Right lobe of liver (tissue), 4 donors: ENCODE measurements at regions not wholly inside any gene's neighbourhood (a gene's known extent, or its start where the extent isn't known, plus 50 kb on each side); places are given as distances from the start of the nearest gene placed in this dataset.
"Not testable (repeated sequence)": the region's sequence is repeated elsewhere in the genome, so short reads cannot be mapped to it uniquely, and the experiment has no call there.

ENCODE experiments used
- CTCF ChIP-seq, 4 donors: fragments of 200-600 bp in 3 of 4; fragments of 450-650 bp in 1 of 4; IDR thresholded peaks; one replicate each; pipeline versions ENCODE4 v1.5.1 to v1.8.0; 2016 to 2022; ENCODE audit warnings: antibody characterized with exemption in 4 of 4, mild to moderate bottlenecking in 2 of 4
- POLR2A ChIP-seq: fragments of 450-650 bp; IDR thresholded peaks from one replicate; pipeline ENCODE4 v1.6.1; 2017; ENCODE audit warnings: antibody characterized with exemption, mild to moderate bottlenecking
- donor health status: DM: no; HTN: no; CAD: no.
- donor health status: DM: no; HTN: no; CAD: no.
- donor health status: DM: no; HTN: yes; CAD: no.

- TF ChIP-seq CTCF (IDR thresholded peaks at IDR 0.05); POLR2A: not testable (repeated sequence)
Measured at GRCh38 chr19:29886106-29886505, 55.9 kb upstream of the URI1 start.
